AG09309 (cell line): ENCODE measurements at regions not wholly inside any gene's neighbourhood (a gene's known extent, or its start where the extent isn't known, plus 50 kb on each side); places are given as distances from the start of the nearest gene placed in this dataset.

ENCODE experiments used
- DNase-seq: peaks from one replicate; pipeline ENCODE4 v3.0.0-alpha.2; 2010; ENCODE audit warnings: low read depth
- H3K4me3 ChIP-seq: 2 replicates; pipeline ENCODE4 v1.5.1; 2011; ENCODE audit warnings: mild to moderate bottlenecking, low read depth, low read length, moderate library complexity; ENCODE audit not compliant: control insufficient read depth
- TF ChIP-seq, protein P1 (sequence below): IDR thresholded peaks from 2 replicates; pipeline ENCODE4 v1.5.1; 2011; ENCODE audit warnings: mild to moderate bottlenecking, low read depth, low read length, inconsistent platforms; ENCODE audit not compliant: insufficient read depth, control insufficient read depth; ENCODE audit errors: missing control alignments

DNA sequence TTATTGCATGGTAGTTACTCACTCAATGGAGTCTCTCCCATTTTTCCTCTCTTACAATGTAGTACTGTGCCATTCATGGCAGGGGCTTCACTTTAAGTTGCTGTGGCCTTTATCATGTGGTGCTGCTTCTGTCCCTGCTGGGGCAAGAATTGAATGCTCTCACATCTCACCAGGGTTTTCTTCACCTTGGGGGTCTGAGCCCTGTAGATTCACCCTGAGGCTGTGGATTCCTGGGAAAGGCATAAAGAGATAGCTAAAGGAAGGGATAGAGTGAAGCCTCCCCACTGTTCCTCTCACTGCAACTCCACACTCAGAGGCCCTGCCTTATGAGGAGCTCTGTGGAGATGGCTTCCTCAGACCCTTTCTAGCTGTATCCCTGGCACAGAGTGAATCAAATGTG, 178.5 kb upstream of the GOT2 start:
- TF ChIP-seq, protein P1, sequence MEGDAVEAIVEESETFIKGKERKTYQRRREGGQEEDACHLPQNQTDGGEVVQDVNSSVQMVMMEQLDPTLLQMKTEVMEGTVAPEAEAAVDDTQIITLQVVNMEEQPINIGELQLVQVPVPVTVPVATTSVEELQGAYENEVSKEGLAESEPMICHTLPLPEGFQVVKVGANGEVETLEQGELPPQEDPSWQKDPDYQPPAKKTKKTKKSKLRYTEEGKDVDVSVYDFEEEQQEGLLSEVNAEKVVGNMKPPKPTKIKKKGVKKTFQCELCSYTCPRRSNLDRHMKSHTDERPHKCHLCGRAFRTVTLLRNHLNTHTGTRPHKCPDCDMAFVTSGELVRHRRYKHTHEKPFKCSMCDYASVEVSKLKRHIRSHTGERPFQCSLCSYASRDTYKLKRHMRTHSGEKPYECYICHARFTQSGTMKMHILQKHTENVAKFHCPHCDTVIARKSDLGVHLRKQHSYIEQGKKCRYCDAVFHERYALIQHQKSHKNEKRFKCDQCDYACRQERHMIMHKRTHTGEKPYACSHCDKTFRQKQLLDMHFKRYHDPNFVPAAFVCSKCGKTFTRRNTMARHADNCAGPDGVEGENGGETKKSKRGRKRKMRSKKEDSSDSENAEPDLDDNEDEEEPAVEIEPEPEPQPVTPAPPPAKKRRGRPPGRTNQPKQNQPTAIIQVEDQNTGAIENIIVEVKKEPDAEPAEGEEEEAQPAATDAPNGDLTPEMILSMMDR, result no peak
- no peak overlapping the region for H3K4me3 ChIP-seq
- DNase-seq, result no peak

DNA sequence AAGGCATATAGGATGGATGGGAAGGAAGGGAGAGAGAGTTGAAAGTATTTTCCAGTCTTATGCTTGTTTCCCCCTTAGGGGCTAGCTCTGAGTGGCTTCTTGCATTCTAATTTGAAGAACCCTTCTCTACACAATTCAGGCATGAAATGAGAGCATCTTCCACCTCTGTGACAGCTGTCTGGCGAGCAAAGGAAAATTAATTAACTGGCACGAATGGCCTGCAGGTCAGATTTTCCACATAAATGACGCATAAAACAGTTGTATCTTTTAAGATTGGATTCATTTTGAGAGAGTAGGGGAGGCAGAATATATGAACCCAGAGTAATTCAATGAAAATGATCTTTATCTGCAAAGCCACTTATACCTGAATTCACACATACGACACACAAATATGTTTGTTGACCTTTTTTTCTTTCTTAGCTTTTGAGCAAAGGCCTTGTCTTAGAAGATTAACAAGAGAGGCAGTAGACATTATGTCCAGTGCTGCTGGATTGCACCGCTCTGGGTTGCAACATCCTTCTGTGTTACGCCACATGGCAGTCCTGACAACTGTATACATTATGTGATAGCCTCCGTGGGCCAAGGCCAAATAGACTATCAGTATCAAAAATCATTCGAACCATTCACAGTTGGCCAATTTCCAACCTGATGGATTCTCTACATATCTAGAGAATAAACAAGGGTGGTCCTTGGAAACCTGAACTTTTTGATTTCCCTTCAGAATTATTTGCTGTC, 173.0 kb upstream of the GOT2 start:
- TF ChIP-seq, protein P1, result no peak
- no peak overlapping the region for H3K4me3 ChIP-seq
- no peak for DNase-seq

DNA sequence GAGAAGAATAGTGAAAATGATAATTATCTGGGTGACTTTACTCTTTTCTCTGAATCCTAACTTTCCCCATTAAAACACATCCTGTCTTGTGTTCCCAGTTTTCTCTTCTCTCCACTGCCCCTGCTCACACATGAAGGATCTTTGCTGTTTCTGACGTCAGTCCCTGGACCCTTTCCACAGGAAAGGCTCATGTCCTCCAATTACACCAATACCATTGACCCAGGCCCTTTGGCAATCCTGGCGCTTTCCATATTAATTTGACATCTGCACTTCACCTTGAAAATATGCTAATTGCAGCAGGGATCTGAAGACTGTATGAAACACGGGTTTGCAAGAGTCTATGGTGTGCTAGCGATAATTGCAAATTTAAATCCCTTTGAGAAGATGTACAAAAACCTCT, 170.2 kb upstream of the GOT2 start:
- DNase-seq, result no peak
- no peak overlapping the region for H3K4me3 ChIP-seq
- TF ChIP-seq, protein P1, result no peak

DNA sequence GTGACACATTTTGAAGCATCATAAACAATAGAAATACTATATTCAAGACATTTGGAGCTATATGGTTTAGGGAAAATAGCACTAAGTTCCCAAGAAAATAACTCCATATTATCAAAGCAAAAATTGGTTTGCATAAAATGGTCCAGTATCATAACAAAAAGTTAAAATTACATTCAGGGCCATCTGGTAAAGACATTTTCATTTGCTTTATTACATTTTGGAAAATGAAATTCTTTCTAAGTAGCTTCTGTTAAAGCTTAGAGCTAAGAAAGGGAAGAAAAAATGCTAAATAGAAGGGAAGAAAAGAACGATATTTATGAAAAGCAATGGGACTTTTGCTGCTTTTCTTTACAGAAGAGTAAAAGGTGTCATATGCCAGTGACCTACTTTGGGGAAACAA, 155.4 kb upstream of the GOT2 start:
- TF ChIP-seq, protein P1, result no peak

DNA sequence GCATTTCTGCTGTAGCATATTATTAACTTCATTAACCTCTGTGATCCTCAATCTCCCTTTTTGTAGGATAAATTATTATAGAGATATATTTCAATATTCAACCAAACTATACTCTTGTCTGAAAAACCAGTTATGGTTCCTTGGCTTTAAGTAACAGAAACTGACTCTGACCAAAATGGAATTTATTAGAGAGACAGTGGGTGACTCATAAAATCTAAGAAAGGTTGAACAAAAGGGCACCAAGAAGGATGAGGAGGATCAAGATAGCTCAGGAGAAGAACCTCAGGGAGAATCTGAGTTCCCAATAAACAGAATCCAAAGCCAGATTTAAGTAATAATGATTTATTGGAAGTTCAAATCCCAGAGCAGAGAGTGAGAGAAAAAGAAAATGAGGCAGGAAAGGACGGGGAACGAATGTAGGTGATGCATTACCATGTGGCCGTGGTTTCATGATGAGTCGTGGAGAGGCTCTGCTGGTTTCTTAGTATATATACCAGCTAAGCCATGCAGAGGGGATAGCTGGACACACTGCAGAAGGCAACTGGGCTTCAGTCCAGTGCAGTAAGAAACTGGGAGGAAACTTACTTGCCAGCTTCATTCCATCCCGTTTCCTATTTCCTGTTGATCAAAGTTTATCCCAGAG, 151.5 kb upstream of the GOT2 start:
- no peak overlapping the region for H3K4me3 ChIP-seq
- no peak for DNase-seq
- TF ChIP-seq, protein P1, result no peak

More for the DNA sequence above, 155.4 kb upstream of the GOT2 start:
- DNase-seq, result no peak
- no peak overlapping the region for H3K4me3 ChIP-seq

DNA sequence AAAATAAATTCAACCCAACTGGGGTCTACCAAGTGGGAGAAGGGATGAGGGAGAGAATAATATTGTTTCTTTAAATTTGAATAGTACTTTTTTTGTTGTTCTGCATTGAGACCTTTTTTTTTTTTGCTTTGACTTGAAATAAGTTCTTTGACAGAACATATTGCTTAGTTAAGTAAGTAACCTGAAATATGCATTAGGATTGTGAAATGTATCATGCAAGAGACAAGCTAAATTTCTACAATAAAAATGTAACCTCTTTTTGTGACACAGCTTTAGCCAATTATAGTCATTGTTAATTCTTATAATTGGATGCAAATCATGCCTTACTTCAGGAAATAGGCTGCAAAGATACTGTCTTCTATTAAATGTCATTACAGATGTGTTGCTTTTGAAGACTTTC, 150.0 kb upstream of the GOT2 start:
- TF ChIP-seq, protein P1, result no peak
- DNase-seq, result no peak
- H3K4me3 ChIP-seq, result no peak overlapping the region
